Astrocyte of the cerebellum (primary cell): ENCODE measurements at regions not wholly inside any gene's neighbourhood (a gene's known extent, or its start where the extent isn't known, plus 50 kb on each side); places are given as distances from the start of the nearest gene placed in this dataset.

ENCODE experiments used
- DNase-seq: peaks from one replicate; pipeline ENCODE4 v3.0.0-alpha.2; 2011; ENCODE audit warnings: low read depth
- H3K4me3 ChIP-seq: 2 replicates; pipeline ENCODE4 v1.5.1; 2011; ENCODE audit warnings: mild to moderate bottlenecking, low read depth, low read length, moderate library complexity
- in situ Hi-C: cut with HindIII; loops from 2 replicates; pipeline ENCODE4 v1.10.0; 2017; ENCODE audit warnings: low sequenced_read_pairs
- TF ChIP-seq, protein P1 (sequence below): IDR thresholded peaks from 2 replicates; pipeline ENCODE4 v1.5.1; 2012; ENCODE audit warnings: low read length, low read depth, moderate library complexity, mild to moderate bottlenecking; ENCODE audit errors: missing control alignments

DNA sequence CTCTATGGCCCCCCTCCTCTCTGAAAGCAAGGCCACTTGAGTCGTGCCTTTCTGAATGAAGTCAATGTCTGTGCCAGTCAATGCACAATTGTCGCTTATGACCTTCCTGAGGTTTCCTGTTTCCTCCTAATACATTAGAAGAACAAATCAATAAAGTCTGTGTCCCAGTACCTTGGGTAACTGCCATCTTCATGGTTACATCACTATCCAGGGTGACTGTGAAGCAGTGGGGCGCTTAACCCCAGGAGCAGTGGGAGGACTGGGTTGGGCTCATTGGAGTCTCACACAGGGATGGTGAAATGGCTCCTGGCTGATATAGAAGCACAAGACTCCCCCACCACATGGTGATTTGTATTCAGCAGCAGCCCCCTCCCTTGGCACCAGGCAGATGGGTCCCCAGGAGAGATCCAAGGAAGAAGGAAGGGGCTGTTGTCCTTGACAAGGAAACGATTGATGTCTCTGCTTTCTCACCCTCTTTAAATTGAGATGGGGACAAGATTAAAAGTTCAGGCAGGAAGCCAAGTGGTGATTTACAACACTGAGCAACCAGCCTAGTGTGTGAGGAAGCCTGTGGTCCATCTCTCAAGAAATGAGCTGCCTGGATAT, 261.9 kb upstream of the ZNF462 start:
- no peak for DNase-seq
- no peak overlapping the region for H3K4me3 ChIP-seq
- TF ChIP-seq, protein P1, sequence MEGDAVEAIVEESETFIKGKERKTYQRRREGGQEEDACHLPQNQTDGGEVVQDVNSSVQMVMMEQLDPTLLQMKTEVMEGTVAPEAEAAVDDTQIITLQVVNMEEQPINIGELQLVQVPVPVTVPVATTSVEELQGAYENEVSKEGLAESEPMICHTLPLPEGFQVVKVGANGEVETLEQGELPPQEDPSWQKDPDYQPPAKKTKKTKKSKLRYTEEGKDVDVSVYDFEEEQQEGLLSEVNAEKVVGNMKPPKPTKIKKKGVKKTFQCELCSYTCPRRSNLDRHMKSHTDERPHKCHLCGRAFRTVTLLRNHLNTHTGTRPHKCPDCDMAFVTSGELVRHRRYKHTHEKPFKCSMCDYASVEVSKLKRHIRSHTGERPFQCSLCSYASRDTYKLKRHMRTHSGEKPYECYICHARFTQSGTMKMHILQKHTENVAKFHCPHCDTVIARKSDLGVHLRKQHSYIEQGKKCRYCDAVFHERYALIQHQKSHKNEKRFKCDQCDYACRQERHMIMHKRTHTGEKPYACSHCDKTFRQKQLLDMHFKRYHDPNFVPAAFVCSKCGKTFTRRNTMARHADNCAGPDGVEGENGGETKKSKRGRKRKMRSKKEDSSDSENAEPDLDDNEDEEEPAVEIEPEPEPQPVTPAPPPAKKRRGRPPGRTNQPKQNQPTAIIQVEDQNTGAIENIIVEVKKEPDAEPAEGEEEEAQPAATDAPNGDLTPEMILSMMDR = no peak
- in situ Hi-C loops = no loop called here

DNA sequence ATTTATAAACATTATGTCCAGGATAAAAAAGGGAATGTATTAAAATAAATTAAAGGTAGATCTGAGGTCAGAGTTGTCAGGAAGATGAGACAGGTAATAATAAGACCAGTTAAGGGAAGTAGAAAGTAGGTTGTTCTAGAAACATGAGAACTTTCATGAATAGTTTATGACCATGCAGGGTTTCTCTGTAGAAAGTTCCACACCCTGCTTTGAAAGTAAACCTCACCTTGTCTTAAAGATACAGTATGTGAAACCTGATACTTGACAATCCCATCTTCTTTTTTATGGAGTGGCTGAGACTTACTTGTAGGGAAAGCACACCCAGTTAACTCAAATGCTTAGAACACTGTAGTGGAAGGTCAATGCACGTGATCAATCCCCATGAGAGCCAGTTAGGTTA, 260.6 kb upstream of the ZNF462 start:
- DNase-seq = no peak
- TF ChIP-seq, protein P1 = no peak
- in situ Hi-C loops = no loop called here
- H3K4me3 ChIP-seq = no peak overlapping the region

DNA sequence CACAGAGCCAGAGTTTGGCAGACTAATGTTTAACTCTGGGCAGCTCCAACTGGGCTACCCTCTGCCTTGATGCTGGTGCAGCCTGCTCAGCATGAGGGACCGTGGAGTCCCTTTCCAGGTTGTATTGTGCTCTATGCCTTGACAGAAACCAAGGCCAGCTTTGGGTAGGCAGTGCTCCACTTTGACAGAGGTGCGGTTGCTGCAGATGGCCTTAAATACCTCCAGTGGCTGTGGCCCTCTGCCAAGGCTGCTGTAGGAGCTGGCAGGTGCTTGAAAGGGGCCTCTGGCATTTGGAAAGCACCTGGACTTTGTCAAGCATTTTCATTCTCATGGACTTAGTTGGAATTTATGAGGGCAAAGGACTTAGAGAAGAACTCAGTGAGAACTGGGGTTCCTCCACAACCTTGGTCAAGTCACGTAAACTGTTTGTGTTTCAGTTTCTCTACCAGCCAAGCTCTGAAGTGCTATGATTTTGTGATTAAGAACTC, 249.7 kb upstream of the ZNF462 start:
- H3K4me3 ChIP-seq = no peak overlapping the region
- DNase-seq = no peak
- in situ Hi-C loops = no loop called here
- TF ChIP-seq, protein P1 = no peak

DNA sequence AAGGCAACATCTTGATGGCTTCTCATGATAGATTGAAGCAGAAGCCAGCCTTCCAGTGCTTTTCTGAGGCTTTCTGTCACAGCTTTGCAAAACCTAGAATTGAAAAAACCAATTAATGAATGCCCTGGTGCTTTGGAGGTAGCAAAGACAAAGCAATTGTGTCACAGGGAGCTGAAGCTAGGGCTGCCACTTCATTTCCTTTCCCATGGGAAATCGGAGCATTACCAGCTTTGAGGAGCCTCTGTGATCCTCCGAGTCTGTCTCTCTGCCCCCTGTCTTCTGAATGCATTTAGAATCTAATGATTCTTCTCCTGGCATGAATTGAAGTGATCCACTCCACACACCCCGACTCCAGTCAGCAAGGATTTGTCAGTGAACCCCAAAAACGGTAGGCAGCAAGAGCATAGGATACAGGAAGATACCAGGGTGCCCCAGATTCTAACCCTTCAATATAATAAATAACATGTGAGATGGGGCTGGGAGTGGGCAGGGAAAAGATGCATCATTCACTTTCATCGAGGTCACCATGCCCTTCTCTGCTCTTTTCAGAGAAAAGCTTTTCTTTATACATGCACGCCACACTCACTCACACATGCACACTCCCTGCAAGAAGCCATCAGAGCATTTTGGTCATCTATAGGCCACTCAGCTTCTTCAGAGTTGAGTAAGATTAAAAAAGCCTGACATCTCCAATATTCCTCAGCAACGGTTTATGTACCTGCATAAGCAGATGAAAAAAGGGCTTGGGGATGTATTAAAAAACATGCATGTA, 247.7 kb upstream of the ZNF462 start:
- no peak overlapping the region for H3K4me3 ChIP-seq
- TF ChIP-seq, protein P1 = no peak
- DNase-seq = no peak
- in situ Hi-C loops = no loop called here

DNA sequence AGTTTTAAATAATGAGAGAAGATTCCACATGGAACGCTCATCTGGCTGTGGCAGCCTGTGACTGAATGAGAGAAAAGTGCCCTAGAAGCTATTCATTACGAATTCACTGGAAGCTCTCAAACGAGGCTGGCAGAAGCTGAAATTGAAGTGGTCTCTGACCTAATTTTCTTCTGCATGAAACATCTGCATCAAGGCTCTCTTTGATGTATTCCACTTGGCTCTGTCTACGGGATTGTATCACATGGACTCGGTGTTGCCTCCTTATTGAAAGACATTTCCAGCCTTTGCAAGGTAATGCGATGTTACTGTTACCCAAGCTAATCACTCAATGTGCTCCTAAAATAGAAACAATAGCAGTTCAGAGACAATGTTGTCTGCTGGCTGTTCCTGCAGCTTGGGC, 246.9 kb upstream of the ZNF462 start:
- H3K4me3 ChIP-seq = no peak overlapping the region
- in situ Hi-C loops = no loop called here
- TF ChIP-seq, protein P1 = no peak
- no peak for DNase-seq

DNA sequence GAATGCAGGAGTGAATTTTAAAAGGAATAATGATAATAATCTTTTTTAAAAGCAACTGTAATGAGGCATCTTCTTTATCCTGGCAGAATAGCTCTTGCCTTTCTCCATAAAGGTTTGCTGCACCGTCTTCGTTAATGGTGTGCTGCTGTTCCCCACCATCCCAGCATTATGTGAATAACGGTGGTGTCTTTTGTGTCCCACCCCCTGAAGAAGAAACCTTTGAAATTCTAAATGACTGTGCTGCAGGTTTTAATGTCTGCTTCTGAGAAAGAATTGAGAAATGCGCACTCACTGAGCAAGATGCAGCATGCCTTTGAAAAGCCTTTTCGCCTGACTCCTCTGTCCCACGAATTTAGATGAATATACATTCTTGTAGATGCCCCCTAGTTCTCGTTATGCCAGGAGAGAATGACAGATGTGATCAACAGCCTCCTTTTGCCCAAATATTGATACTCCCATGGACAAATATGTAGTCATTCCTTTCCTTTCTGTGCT, 246.1 kb upstream of the ZNF462 start:
- no peak for DNase-seq
- TF ChIP-seq, protein P1 = no peak
- no peak overlapping the region for H3K4me3 ChIP-seq
- in situ Hi-C loops = no loop called here
